ENCODE measurements at regions not wholly inside any gene's neighbourhood (a gene's known extent, or its start where the extent isn't known, plus 50 kb on each side); places are given as distances from the start of the nearest gene placed in this dataset.

DNA sequence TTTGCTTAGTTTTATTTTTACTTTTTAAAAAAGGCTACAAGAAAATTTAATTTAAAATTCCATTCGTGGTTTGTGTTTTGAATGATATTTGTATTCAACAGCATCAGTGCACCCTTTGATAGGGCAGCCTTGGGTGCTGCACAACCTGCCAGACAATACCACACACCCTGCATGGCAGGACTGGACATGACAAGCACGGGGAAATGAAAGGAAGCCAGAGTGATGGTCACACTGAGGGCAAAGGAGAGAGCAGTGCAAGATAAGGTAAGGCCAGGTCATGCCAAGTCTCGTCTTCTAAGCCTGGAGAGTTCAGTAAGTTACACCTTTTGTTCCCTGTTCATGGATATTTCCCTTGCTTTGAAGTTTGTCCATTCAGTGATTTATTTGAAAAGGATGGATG lies 103.0 kb downstream of the ALDH8A1 start:
- Histone ChIP-seq H3K36me3 (ENCODE audit: control insufficient read depth in 5 of 5, insufficient read depth in 5 of 5, low read length in 5 of 5) (no peaks in the 10 kb centered on the region), H3K27me3 (ENCODE audit: control insufficient read depth in 5 of 5, insufficient read depth in 4 of 5, low read length in 5 of 5) (peaks cover 0 to 2% (median 0%) of the 10 kb centered on the region in 5 donors), H3K9ac (ENCODE audit: low read length in 5 of 5) (no peak overlapping the region), H3K4me1 (ENCODE audit: control insufficient read depth in 5 of 5, insufficient read depth in 5 of 5, low read length in 5 of 5) (no peaks in the 10 kb centered on the region), H3K4me3 (ENCODE audit: low read depth in 1 of 5, low read length in 5 of 5) (no peak overlapping the region), H3K9me3 (ENCODE audit: control insufficient read depth in 5 of 5, low read length in 5 of 5) (no peaks in the 10 kb centered on the region), H3K27ac (ENCODE audit: low read depth, low read length) (no peak overlapping the region)

DNA sequence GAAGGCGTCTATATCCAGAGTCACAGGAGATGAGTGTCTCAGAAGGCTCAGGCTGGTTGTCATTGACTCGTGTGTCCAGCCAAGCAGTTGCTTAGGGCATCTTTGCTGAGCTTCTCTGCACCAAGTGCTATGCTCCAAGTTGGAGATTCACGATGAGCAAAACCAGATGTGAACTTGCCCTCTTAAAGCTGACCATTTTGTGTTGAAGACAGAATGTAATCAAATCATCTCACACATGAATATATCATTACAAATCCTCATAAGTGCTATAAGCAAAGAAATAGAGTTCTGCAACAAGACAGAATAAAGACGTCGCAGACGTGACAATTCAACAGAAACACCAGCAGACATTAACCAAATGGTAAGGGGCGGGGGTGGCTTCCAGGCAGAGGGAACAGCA lies 103.9 kb downstream of the ALDH8A1 start:
- Histone ChIP-seq H3K9ac (ENCODE audit: low read length in 5 of 5) (no peak overlapping the region), H3K4me1 (ENCODE audit: control insufficient read depth in 5 of 5, insufficient read depth in 5 of 5, low read length in 5 of 5) (no peaks in the 10 kb centered on the region), H3K27ac (ENCODE audit: low read depth, low read length) (no peak overlapping the region), H3K27me3 (ENCODE audit: control insufficient read depth in 5 of 5, insufficient read depth in 4 of 5, low read length in 5 of 5) (peaks cover 0 to 2% (median 0%) of the 10 kb centered on the region in 5 donors), H3K9me3 (ENCODE audit: control insufficient read depth in 5 of 5, low read length in 5 of 5) (no peaks in the 10 kb centered on the region), H3K36me3 (ENCODE audit: control insufficient read depth in 5 of 5, insufficient read depth in 5 of 5, low read length in 5 of 5) (no peaks in the 10 kb centered on the region), H3K4me3 (ENCODE audit: low read depth in 1 of 5, low read length in 5 of 5) (no peak overlapping the region)

DNA sequence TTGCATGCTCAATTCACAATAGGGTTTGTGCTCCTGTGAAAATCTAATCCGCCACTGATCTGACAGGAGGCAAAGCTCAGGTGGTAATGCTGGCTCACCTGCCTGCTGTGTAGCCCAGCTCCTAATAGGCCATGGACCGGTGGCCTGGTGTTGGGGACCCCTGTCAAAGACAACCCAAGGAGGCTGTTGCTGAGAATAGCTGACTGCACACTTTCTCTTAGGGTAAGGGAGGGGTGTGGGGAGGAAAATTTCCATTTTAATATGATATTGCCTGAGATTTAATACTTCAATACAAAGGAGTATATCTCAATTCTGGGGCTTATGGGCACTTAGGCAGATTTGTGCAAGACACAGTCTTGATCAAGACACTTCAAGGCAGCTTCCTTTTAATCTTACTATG lies 105.8 kb downstream of the ALDH8A1 start:
- no peak overlapping the region for H3K27ac ChIP-seq (ENCODE audit: low read depth, low read length)
- no peaks in the 10 kb centered on the region for H3K36me3 ChIP-seq (ENCODE audit: control insufficient read depth in 5 of 5, insufficient read depth in 5 of 5, low read length in 5 of 5)
- H3K27me3 ChIP-seq (ENCODE audit: control insufficient read depth in 5 of 5, insufficient read depth in 4 of 5, low read length in 5 of 5), result peaks cover 0 to 2% (median 0%) of the 10 kb centered on the region in 5 donors
- H3K4me1 ChIP-seq (ENCODE audit: control insufficient read depth in 5 of 5, insufficient read depth in 5 of 5, low read length in 5 of 5), result peaks cover 0 to 9% (median 3%) of the 10 kb centered on the region in 5 donors
- no peak overlapping the region for H3K4me3 ChIP-seq (ENCODE audit: low read depth in 1 of 5, low read length in 5 of 5)
- H3K9ac ChIP-seq (ENCODE audit: low read length in 5 of 5), result no peak overlapping the region
- H3K9me3 ChIP-seq (ENCODE audit: control insufficient read depth in 5 of 5, low read length in 5 of 5), result no peaks in the 10 kb centered on the region

GRCh38 chr6:134840086-134840867 lies 109.6 kb downstream of the ALDH8A1 start:
- Histone ChIP-seq H3K27me3 (ENCODE audit: control insufficient read depth in 5 of 5, insufficient read depth in 4 of 5, low read length in 5 of 5) (peaks cover 0 to 2% (median 0%) of the 10 kb centered on the region in 5 donors), H3K27ac (ENCODE audit: low read depth, low read length) (no peak overlapping the region), H3K9ac (ENCODE audit: low read length in 5 of 5) (no peak overlapping the region), H3K9me3 (ENCODE audit: control insufficient read depth in 5 of 5, low read length in 5 of 5) (no peaks in the 10 kb centered on the region), H3K4me3 (ENCODE audit: low read depth in 1 of 5, low read length in 5 of 5) (no peak overlapping the region), H3K36me3 (ENCODE audit: control insufficient read depth in 5 of 5, insufficient read depth in 5 of 5, low read length in 5 of 5) (no peaks in the 10 kb centered on the region), H3K4me1 (ENCODE audit: control insufficient read depth in 5 of 5, insufficient read depth in 5 of 5, low read length in 5 of 5) (peaks cover 0 to 17% (median 5%) of the 10 kb centered on the region in 5 donors)

DNA sequence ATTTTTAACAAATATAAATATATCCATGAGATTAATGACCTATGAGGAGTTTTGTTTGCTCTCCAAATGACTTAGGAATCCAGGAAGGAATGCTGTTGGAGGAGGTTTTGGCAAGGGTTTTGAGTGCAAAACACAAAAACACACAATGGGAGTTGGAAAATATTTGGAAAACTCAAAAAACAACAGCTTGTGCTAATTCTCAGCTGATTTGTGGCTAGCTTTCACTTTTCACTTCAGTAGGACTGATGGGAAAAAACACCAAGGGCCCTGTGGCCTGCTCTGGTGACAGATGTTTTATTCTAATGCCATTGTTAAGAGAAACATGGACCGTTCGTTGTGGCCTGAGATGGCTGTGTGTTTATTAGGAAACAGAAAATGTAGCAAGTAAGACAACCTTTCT lies 113.9 kb downstream of the ALDH8A1 start:
- H3K27ac ChIP-seq (ENCODE audit: low read depth, low read length), result no peak overlapping the region
- H3K36me3 ChIP-seq (ENCODE audit: control insufficient read depth in 5 of 5, insufficient read depth in 5 of 5, low read length in 5 of 5), result no peaks in the 10 kb centered on the region
- H3K4me1 ChIP-seq (ENCODE audit: control insufficient read depth in 5 of 5, insufficient read depth in 5 of 5, low read length in 5 of 5), result peaks cover 0 to 17% (median 5%) of the 10 kb centered on the region in 5 donors
- no peak overlapping the region for H3K4me3 ChIP-seq (ENCODE audit: low read depth in 1 of 5, low read length in 5 of 5)
- H3K27me3 ChIP-seq (ENCODE audit: control insufficient read depth in 5 of 5, insufficient read depth in 4 of 5, low read length in 5 of 5), result no peaks in the 10 kb centered on the region
- H3K9ac ChIP-seq (ENCODE audit: low read length in 5 of 5), result no peak overlapping the region
- no peaks in the 10 kb centered on the region for H3K9me3 ChIP-seq (ENCODE audit: control insufficient read depth in 5 of 5, low read length in 5 of 5)

GRCh38 chr6:134830940-134831339 lies 119.0 kb downstream of the ALDH8A1 start:
- peaks cover 6 to 12% (median 7%) of the 10 kb centered on the region in 5 donors for H3K4me1 ChIP-seq (ENCODE audit: control insufficient read depth in 5 of 5, insufficient read depth in 5 of 5, low read length in 5 of 5)
- no peak overlapping the region for H3K27ac ChIP-seq (ENCODE audit: low read depth, low read length)
- no peak overlapping the region for H3K4me3 ChIP-seq (ENCODE audit: low read depth in 1 of 5, low read length in 5 of 5)
- H3K9ac ChIP-seq (ENCODE audit: low read length in 5 of 5), result no peak overlapping the region
- no peaks in the 10 kb centered on the region for H3K36me3 ChIP-seq (ENCODE audit: control insufficient read depth in 5 of 5, insufficient read depth in 5 of 5, low read length in 5 of 5)
- no peaks in the 10 kb centered on the region for H3K27me3 ChIP-seq (ENCODE audit: control insufficient read depth in 5 of 5, insufficient read depth in 4 of 5, low read length in 5 of 5)
- peaks cover 0 to 3% (median 0%) of the 10 kb centered on the region in 5 donors for H3K9me3 ChIP-seq (ENCODE audit: control insufficient read depth in 5 of 5, low read length in 5 of 5)

DNA sequence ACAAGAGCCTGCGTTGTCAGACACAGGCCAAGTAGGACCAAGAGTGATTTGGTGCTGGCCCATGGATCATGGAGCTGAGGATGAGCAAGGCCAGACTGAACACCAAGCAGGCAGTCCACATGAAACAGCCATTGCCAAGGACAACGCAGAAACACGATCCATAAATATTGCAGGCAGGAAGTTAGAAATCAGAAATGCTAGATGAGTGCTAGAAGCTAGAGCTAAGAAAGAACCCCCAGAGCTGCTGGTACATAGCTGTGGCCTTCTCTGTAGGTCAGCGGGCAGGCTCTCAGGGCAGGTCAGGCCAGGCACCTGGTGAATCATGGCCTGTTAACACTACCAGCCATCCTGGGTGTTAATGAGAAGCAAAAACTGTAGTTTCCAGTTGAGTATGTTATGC lies 119.7 kb downstream of the ALDH8A1 start:
- no peaks in the 10 kb centered on the region for H3K27me3 ChIP-seq (ENCODE audit: control insufficient read depth in 5 of 5, insufficient read depth in 4 of 5, low read length in 5 of 5)
- H3K36me3 ChIP-seq (ENCODE audit: control insufficient read depth in 5 of 5, insufficient read depth in 5 of 5, low read length in 5 of 5), result no peaks in the 10 kb centered on the region
- H3K4me1 ChIP-seq (ENCODE audit: control insufficient read depth in 5 of 5, insufficient read depth in 5 of 5, low read length in 5 of 5), result peaks cover 5 to 12% (median 6%) of the 10 kb centered on the region in 5 donors
- peaks cover 0 to 3% (median 0%) of the 10 kb centered on the region in 5 donors for H3K9me3 ChIP-seq (ENCODE audit: control insufficient read depth in 5 of 5, low read length in 5 of 5)
- H3K27ac ChIP-seq (ENCODE audit: low read depth, low read length), result no peak overlapping the region
- no peak overlapping the region for H3K9ac ChIP-seq (ENCODE audit: low read length in 5 of 5)
- no peak overlapping the region for H3K4me3 ChIP-seq (ENCODE audit: low read depth in 1 of 5, low read length in 5 of 5)

GRCh38 chr6:134828641-134829040 lies 121.3 kb downstream of the ALDH8A1 start:
- no peak overlapping the region for H3K4me3 ChIP-seq (ENCODE audit: low read depth in 1 of 5, low read length in 5 of 5)
- H3K36me3 ChIP-seq (ENCODE audit: control insufficient read depth in 5 of 5, insufficient read depth in 5 of 5, low read length in 5 of 5), result no peaks in the 10 kb centered on the region
- H3K9me3 ChIP-seq (ENCODE audit: control insufficient read depth in 5 of 5, low read length in 5 of 5), result peaks cover 0 to 3% (median 0%) of the 10 kb centered on the region in 5 donors
- no peak overlapping the region for H3K9ac ChIP-seq (ENCODE audit: low read length in 5 of 5)
- peaks cover 5 to 12% (median 6%) of the 10 kb centered on the region in 5 donors for H3K4me1 ChIP-seq (ENCODE audit: control insufficient read depth in 5 of 5, insufficient read depth in 5 of 5, low read length in 5 of 5)
- no peak overlapping the region for H3K27ac ChIP-seq (ENCODE audit: low read depth, low read length)
- H3K27me3 ChIP-seq (ENCODE audit: control insufficient read depth in 5 of 5, insufficient read depth in 4 of 5, low read length in 5 of 5), result no peaks in the 10 kb centered on the region

- Histone ChIP-seq H3K4me1 (ENCODE audit: control insufficient read depth in 5 of 5, insufficient read depth in 5 of 5, low read length in 5 of 5) (peaks cover 6 to 14% (median 10%) of the 10 kb centered on the region in 5 donors), H3K27ac (ENCODE audit: low read depth, low read length) (no peak overlapping the region), H3K9ac (ENCODE audit: low read length in 5 of 5) (peak overlapping the region in 1 of 5 donors; percentile 21), H3K36me3 (ENCODE audit: control insufficient read depth in 5 of 5, insufficient read depth in 5 of 5, low read length in 5 of 5) (no peaks in the 10 kb centered on the region), H3K27me3 (ENCODE audit: control insufficient read depth in 5 of 5, insufficient read depth in 4 of 5, low read length in 5 of 5) (no peaks in the 10 kb centered on the region), H3K4me3 (ENCODE audit: low read depth in 1 of 5, low read length in 5 of 5) (no peak overlapping the region), H3K9me3 (ENCODE audit: control insufficient read depth in 5 of 5, low read length in 5 of 5) (peaks cover 0 to 3% (median 0%) of the 10 kb centered on the region in 5 donors)
These were observed 122.8 kb downstream of the ALDH8A1 start for GRCh38 chr6:134826889-134827737.

DNA sequence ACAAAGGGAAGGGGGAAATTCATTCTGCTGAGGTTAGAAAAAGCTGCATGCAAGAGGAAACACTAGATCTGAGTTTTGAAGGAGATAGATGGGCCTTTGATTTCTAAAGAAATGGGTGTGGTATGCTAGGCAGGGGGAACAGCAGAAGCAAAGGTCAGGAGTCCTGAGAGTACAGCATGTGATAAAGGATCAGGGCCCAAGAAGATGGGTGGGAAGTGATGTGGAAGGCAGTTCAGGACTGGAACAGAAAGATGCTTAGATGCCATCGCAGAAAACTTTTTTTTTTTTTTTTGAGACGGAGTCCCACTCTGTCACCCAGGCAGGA lies 126.2 kb downstream of the ALDH8A1 start:
- no peaks in the 10 kb centered on the region for H3K27me3 ChIP-seq (ENCODE audit: control insufficient read depth in 5 of 5, insufficient read depth in 4 of 5, low read length in 5 of 5)
- no peak overlapping the region for H3K27ac ChIP-seq (ENCODE audit: low read depth, low read length)
- peaks cover 0 to 3% (median 0%) of the 10 kb centered on the region in 5 donors for H3K9me3 ChIP-seq (ENCODE audit: control insufficient read depth in 5 of 5, low read length in 5 of 5)
- H3K36me3 ChIP-seq (ENCODE audit: control insufficient read depth in 5 of 5, insufficient read depth in 5 of 5, low read length in 5 of 5), result no peaks in the 10 kb centered on the region
- peaks cover 6 to 17% (median 11%) of the 10 kb centered on the region in 5 donors for H3K4me1 ChIP-seq (ENCODE audit: control insufficient read depth in 5 of 5, insufficient read depth in 5 of 5, low read length in 5 of 5)
- no peak overlapping the region for H3K9ac ChIP-seq (ENCODE audit: low read length in 5 of 5)
- H3K4me3 ChIP-seq (ENCODE audit: low read depth in 1 of 5, low read length in 5 of 5), result no peak overlapping the region

Measured in subcutaneous abdominal adipose tissue (tissue), 5 donors.